HL-60 (cell line): ENCODE measurements at regions not wholly inside any gene's neighbourhood (a gene's known extent, or its start where the extent isn't known, plus 50 kb on each side); places are given as distances from the start of the nearest gene placed in this dataset.

ENCODE experiments used
- DNase-seq, 2 experiments: peaks; one replicate each; pipeline ENCODE4 v3.0.0-alpha.2; 2010 to 2020; ENCODE audit warnings: low read depth in 1 of 2, low spot score in 1 of 2
- H3K27ac ChIP-seq: fragments of 250-450 bp; sonication (Bioruptor Pico); replicated peaks from 2 replicates; pipeline ENCODE4 v1.5.1; 2020; ENCODE audit warnings: mild to moderate bottlenecking, moderate library complexity
- H3K27me3 ChIP-seq: fragments of 250-450 bp; sonication (Bioruptor Pico); 2 replicates; pipeline ENCODE4 v1.5.1; 2021; ENCODE audit warnings: mild to moderate bottlenecking, moderate library complexity; ENCODE audit not compliant: insufficient read depth, poor library complexity, severe bottlenecking
- H3K4me3 ChIP-seq: replicated peaks from 2 replicates; pipeline ENCODE4 v1.5.1; 2011; ENCODE audit warnings: mild to moderate bottlenecking, control low read depth, low read length; ENCODE audit not compliant: insufficient read depth
- CTCF ChIP-seq: IDR thresholded peaks from one replicate; pipeline ENCODE4 v1.5.1; 2011; ENCODE audit warnings: low read length, control low read depth, inconsistent platforms; ENCODE audit not compliant: insufficient read depth
- GABPA ChIP-seq: IDR thresholded peaks from 2 replicates; pipeline ENCODE4 v1.6.1; 2012; ENCODE audit warnings: low read depth
- POLR2AphosphoS5 ChIP-seq: IDR thresholded peaks from 2 replicates; pipeline ENCODE4 v1.6.1; 2012; ENCODE audit warnings: low read depth
- REST ChIP-seq: IDR thresholded peaks from 2 replicates; pipeline ENCODE4 v1.6.1; 2012; ENCODE audit warnings: low read depth; ENCODE audit not compliant: insufficient replicate concordance
- SPI1 ChIP-seq: IDR thresholded peaks from 2 replicates; pipeline ENCODE4 v1.6.1; 2012; ENCODE audit warnings: low read depth, mild to moderate bottlenecking, borderline replicate concordance

GRCh38 chr13:53854321-53854720 is 825.7 kb downstream of the OLFM4 start:
- no peak overlapping the region for H3K4me3 ChIP-seq
- no peaks in the 10 kb centered on the region for H3K27me3 ChIP-seq
- DNase-seq, result no peak
- TF ChIP-seq SPI1 (no peak), GABPA (no peak), REST (no peak), CTCF (no peak), POLR2AphosphoS5 (no peak)
- H3K27ac ChIP-seq, result no peak overlapping the region

- H3K27me3 ChIP-seq, result no peaks in the 10 kb centered on the region
- no peak overlapping the region for H3K4me3 ChIP-seq
- no peak overlapping the region for H3K27ac ChIP-seq
- TF ChIP-seq CTCF (no peak), REST (no peak), POLR2AphosphoS5 (no peak), SPI1 (no peak), GABPA (no peak)
- DNase-seq, result no peak
Observed at GRCh38 chr13:53856573-53857195, 828.1 kb downstream of the OLFM4 start.

- TF ChIP-seq SPI1, result no peak
- TF ChIP-seq CTCF, result no peak
- TF ChIP-seq POLR2AphosphoS5, result no peak
- no peak for TF ChIP-seq GABPA
- TF ChIP-seq REST, result no peak
- H3K4me3 ChIP-seq, result no peak overlapping the region
- no peaks in the 10 kb centered on the region for H3K27me3 ChIP-seq
Observed at GRCh38 chr13:53863520-53863919, 834.9 kb downstream of the OLFM4 start.

More at GRCh38 chr13:53863520-53863919, 834.9 kb downstream of the OLFM4 start:
- no peak overlapping the region for H3K27ac ChIP-seq
- no peak for DNase-seq
